Activated naive CD8-positive, alpha-beta T cell (primary cell): ENCODE measurements at regions not wholly inside any gene's neighbourhood (a gene's known extent, or its start where the extent isn't known, plus 50 kb on each side); places are given as distances from the start of the nearest gene placed in this dataset.
A peak's percentile ranks its signal among the peaks of the same experiment; 100 is the strongest.

Experiments used
- H3K27ac Mint-ChIP-seq: one replicate; pipeline ENCODE4 v1.8.0; 2021; ENCODE audit warnings: mixed read lengths
- H3K27me3 Mint-ChIP-seq: one replicate; pipeline ENCODE4 v1.8.0; 2021; ENCODE audit warnings: mixed read lengths
- H3K36me3 Mint-ChIP-seq: one replicate; pipeline ENCODE4 v1.8.0; 2021; ENCODE audit warnings: mixed read lengths
- H3K4me1 Mint-ChIP-seq: one replicate; pipeline ENCODE4 v1.8.0; 2021; ENCODE audit warnings: low read depth, mixed read lengths
- H3K4me3 Mint-ChIP-seq: one replicate; pipeline ENCODE4 v1.8.0; 2021; ENCODE audit warnings: mild to moderate bottlenecking, mixed read lengths
- H3K9me3 Mint-ChIP-seq: one replicate; pipeline ENCODE4 v1.8.0; 2021; ENCODE audit warnings: low read depth, mixed read lengths

DNA sequence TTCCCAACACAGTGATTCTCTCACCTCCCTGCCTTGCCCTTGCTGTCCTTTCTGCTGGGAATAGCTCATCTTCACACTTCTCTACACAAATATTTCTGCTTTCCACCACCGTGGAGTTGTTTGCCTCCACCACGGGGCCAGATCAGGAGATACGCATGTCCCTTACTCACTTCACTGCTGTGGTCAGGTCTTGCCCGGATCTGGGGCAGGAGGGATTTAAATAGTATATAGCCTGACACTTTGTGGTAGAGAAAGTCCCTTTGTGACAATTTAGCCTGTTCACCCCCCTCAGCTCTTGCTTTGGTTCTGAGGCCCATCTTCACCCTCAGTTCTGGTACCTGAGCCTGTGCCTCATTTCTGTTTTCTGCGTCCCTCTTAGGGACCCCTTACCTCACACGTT is 92.6 kb upstream of the PREP start:
- H3K9me3 Mint-ChIP-seq: no peaks in the 10 kb centered on the region
- no peak overlapping the region for H3K4me3 Mint-ChIP-seq
- no peaks in the 10 kb centered on the region for H3K36me3 Mint-ChIP-seq
- H3K4me1 Mint-ChIP-seq: no peaks in the 10 kb centered on the region
- no peak overlapping the region for H3K27ac Mint-ChIP-seq
- no peaks in the 10 kb centered on the region for H3K27me3 Mint-ChIP-seq

DNA sequence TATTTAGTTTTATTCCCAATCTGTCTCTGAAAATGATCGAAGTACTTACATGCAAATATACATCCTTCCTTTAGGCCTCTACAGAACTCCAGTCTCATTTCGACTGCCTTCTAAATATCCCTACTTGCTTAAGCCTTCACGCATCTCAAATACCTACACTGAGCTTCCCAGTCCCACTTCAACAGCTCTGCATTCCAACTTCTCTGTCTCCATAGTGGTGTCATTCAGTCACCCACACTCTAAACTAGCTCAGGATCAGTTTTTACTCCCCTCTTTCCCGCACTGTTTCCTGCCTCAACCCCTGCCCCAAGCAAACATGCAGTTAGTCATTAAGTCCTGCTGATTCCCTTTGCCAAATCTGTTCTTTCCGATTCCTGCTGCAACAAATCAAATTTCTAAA is 91.8 kb upstream of the PREP start:
- no peaks in the 10 kb centered on the region for H3K27me3 Mint-ChIP-seq
- no peak overlapping the region for H3K27ac Mint-ChIP-seq
- no peaks in the 10 kb centered on the region for H3K4me1 Mint-ChIP-seq
- H3K4me3 Mint-ChIP-seq: no peak overlapping the region
- H3K36me3 Mint-ChIP-seq: no peaks in the 10 kb centered on the region
- H3K9me3 Mint-ChIP-seq: no peaks in the 10 kb centered on the region

DNA sequence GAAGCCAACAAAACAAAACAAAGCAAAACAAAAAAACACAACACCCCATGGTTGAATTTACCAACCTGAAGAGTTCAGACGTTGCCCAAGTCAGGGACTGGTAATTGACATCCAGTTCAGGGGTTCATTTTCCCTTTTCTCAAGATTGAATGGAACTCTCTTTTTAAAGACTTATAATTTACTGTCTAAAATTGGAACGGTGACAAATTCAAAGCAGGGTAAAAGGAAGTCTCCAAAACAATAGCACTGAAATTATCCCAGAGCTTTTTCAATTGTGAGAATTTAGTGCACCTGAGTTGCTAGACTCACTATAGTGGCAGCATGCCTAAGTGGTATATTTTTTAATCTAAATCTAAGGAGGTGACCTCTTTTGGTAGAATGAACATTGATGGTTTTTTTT is 90.9 kb upstream of the PREP start:
- H3K4me3 Mint-ChIP-seq: no peak overlapping the region
- H3K9me3 Mint-ChIP-seq: no peaks in the 10 kb centered on the region
- H3K36me3 Mint-ChIP-seq: no peaks in the 10 kb centered on the region
- no peak overlapping the region for H3K27ac Mint-ChIP-seq
- no peaks in the 10 kb centered on the region for H3K4me1 Mint-ChIP-seq
- no peaks in the 10 kb centered on the region for H3K27me3 Mint-ChIP-seq

DNA sequence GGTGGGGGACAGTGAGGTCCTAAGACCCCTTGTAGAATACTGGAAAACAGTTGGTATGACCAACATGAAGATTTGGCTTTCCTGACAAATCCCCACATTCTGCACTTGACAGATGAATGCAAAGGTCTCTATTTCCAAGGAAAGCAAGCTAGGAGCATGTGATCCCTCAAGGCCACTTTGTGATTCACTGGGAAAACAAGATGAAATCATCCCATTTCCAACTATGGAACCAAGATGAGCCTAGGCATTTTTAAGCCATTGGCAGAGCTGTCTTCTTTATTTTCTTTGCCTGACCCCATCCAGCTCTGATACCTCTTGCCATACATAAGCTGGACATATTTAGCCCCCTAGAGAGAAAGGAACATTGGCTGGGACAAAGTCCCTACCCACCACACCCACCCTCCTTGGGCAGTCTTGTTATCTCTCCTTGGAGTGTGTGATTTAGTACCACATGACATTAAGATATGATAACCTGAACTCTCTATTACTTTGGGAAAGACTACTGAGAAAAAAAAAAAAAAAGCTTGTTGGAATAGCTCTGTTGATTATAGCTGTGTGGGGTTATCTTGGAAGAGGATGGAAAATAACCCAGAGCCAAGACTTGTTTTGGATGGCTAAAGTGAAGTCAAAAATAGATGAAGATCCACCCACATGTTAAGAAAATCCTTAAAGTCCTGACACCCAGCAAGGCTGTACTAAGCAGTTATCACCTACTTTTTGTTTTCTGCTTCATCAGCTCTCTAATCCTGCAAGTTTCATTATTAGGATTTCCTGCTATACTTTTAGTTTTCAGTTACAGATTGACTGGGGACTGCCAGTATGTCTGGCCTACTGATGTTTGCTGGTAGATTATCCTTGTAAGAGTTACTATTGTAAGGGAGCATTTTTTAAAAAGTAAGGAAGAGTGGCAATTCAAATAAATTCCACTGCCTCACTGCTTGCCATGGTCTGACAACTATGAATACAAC is 90.1 kb upstream of the PREP start:
- H3K27me3 Mint-ChIP-seq: no peaks in the 10 kb centered on the region
- no peaks in the 10 kb centered on the region for H3K4me1 Mint-ChIP-seq
- H3K9me3 Mint-ChIP-seq: no peaks in the 10 kb centered on the region
- H3K4me3 Mint-ChIP-seq: no peak overlapping the region
- H3K27ac Mint-ChIP-seq: no peak overlapping the region
- no peaks in the 10 kb centered on the region for H3K36me3 Mint-ChIP-seq

DNA sequence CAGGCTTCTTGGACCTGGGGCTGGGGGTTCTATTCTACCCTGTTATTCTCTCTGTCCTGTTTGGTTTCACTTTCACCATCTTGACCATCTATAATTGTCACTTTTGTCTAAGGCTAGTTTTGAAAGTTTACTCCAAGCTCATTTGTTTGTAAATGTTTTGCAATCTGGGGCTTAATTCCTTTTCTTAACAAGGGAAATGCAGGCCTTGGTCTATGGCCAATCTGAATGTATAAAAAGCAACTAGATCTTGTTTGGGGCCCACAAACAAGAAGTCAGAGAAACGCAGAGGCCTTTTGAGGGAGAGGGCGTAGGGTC is 86.3 kb upstream of the PREP start:
- H3K9me3 Mint-ChIP-seq: no peaks in the 10 kb centered on the region
- no peaks in the 10 kb centered on the region for H3K36me3 Mint-ChIP-seq
- H3K4me3 Mint-ChIP-seq: no peak overlapping the region
- H3K4me1 Mint-ChIP-seq: peaks cover 3% of the 10 kb centered on the region
- no peak overlapping the region for H3K27ac Mint-ChIP-seq
- peaks cover 3% of the 10 kb centered on the region for H3K27me3 Mint-ChIP-seq

DNA sequence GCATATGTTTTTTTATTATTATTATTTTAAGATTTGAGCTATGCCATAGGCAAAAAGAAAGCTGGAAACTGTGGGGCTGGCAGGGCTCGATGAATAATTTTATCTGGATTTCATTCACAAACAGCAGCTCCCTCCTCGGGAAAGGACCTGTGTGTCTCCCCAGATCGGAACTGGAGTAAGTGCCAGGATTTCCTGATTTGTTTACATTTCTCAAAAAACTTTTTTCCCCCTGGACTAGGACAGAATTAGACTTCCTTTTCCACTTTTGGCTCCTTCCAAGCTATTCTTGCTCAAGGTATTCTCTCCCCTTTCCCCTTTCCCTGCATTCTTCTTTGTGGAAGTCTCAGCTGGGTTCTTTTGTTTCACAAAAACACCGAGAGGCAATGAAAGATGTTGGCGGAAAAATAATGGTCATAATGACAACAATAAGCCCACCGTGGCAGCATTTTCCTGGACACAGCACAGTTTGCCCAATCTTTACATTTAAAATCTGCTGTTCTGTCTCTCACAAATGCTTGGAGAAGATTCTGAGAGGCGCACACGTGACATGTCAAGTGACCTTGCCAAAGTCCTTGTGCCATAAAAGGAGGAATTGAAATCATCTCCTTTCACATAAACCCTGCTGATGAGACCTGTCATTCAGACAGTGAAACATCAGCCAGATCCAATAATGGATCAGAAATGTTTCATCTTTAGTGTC is 85.8 kb upstream of the PREP start:
- Mint-ChIP-seq H3K36me3 (no peaks in the 10 kb centered on the region), H3K4me3 (no peak overlapping the region), H3K4me1 (peaks cover 3% of the 10 kb centered on the region), H3K27ac (no peak overlapping the region), H3K9me3 (no peaks in the 10 kb centered on the region), H3K27me3 (peaks cover 3% of the 10 kb centered on the region)

DNA sequence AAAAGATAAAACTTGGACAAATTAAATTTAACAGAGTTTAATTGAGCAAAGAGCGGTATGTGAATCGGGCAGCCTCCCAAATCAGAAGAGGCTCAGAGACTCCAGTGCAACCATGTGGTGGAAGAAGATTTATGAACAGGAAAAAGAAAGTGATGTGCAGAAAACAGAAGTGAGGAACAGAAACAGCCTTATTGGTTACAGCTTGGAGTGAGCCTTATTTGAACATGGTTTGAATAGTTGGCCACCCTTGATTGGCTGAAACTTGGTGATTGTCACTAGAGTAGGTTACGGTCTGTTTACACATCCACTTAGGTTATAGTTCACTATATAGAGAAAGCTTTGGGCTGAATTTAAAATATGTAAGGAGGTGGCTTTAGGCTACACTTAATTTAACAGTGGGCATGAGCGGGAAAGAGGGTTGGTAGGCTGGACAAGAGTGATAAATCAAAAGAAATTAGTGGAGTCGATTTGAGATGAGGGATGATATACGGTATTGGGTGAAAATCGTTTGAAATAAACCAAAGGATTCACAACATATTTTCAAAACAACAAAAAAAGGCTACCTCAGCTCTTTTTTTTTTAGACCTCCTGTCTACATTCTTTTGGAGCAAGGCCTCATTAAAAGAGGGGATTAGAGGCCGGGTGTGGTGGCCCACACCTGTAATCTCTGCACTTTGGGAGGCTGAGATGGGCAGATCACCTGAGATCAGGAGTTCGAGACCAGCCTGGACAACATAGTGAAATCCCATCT is 84.3 kb upstream of the PREP start:
- Mint-ChIP-seq H3K4me3 (no peak overlapping the region), H3K9me3 (no peaks in the 10 kb centered on the region), H3K4me1 (peaks cover 3% of the 10 kb centered on the region), H3K27me3 (peaks cover 3% of the 10 kb centered on the region), H3K36me3 (no peaks in the 10 kb centered on the region), H3K27ac (no peak overlapping the region)

DNA sequence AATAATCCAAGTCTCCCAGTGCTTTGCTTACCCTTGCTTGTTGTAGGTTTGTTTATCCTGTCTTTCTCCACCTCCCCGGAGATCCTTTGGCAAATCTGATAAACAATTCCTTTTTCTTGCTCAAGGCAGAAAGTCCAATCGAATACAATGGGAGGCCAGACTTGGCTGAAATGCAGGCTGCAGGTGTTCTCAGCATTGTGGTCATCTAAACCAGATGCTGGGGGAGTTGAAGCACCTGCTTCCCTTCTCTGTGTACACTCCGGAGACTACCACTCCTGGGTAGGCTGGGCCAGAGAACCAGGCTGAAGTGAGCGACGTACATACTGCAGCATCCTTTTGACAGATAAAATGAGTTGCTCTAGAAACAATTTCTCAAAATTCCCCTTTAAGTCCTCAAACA is 82.6 kb upstream of the PREP start:
- Mint-ChIP-seq H3K4me3 (no peak overlapping the region), H3K27me3 (peaks cover 4% of the 10 kb centered on the region), H3K9me3 (no peaks in the 10 kb centered on the region), H3K36me3 (no peaks in the 10 kb centered on the region), H3K4me1 (peaks cover 3% of the 10 kb centered on the region), H3K27ac (no peak overlapping the region)

DNA sequence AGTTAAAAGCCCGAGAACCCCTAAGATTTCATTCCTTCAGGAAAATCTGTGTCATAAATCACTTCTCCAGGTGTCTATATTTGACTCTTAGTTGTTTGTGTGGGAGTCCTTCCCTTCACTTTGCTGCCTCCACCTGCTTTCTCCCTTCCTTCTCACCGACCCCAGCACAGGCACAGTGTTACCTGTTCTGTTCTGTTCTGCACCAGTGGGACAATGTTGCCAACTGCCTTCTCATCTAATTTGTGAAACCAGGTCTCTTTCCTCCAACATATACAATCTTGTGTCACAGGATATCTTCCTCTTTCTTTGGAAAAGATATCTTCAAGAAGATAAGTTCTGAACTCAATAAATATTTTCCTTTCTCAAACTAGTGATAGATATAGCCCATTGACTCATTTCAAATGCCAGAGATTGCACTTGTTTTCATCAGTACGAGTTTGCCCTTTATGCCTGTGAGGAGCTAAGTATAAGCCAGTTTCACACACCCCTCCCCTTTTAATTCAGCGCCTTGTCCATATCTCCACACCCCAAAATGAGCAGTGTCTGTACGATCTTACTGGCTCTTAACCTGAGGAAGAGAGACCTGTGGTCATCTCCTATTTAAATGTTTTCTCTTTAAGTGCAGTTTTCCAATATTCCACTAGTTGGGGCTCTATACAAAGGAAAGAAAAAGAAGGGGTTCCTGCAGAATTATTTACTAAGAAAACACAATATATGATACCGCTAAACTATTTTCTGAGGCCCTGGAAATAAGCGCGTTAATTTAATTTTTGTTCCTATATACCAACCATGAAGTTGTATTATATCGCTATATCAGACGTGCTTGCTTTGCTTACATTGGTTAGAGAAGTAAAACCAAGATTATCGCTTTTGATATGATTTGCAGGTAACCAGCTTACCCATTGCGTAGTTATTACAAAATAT is 81.6 kb upstream of the PREP start:
- Mint-ChIP-seq H3K4me3 (no peak overlapping the region), H3K9me3 (no peaks in the 10 kb centered on the region), H3K27ac (peak overlapping the region; percentile 48), H3K36me3 (no peaks in the 10 kb centered on the region), H3K4me1 (peaks cover 3% of the 10 kb centered on the region), H3K27me3 (peaks cover 4% of the 10 kb centered on the region)

DNA sequence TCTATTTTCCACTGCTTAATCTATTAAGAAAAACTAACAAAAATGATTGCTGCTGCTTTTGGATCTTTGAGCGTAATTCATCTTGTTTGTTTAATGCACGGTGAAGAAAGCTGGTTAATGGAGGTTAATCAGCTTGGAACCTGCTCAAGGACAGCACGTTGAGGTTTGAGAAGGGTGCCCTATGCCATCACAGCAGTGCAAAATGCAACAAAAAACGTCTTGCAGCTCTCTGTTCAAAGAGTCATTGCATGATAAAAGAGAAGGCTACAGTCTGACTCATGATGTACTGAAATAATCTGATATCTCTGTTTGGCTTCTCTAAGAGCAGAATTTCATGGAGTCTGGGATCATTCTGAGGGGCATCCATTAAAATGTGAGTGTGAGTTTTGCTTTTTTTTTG is 80.6 kb upstream of the PREP start:
- H3K4me3 Mint-ChIP-seq: no peak overlapping the region
- no peaks in the 10 kb centered on the region for H3K9me3 Mint-ChIP-seq
- no peak overlapping the region for H3K27ac Mint-ChIP-seq
- peaks cover 6% of the 10 kb centered on the region for H3K27me3 Mint-ChIP-seq
- H3K36me3 Mint-ChIP-seq: no peaks in the 10 kb centered on the region
- H3K4me1 Mint-ChIP-seq: peaks cover 3% of the 10 kb centered on the region

DNA sequence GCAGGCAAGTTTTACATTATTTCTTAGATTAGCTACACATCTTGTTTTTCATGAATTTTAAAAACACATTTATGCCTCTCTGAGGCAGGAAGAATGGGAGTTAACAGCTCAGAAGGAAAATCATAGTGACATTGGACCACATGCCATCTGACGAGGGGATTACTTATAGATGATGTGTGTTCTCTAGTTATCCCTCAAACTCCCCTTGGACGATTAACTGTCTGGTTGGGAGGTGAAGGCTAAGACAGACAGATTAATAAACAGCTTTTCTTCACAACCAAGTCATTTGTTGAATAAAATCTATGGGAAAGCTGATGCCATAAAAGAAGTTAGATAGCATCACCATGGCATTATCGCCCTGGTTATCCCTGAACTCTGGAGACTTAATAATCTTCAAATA is 80.0 kb upstream of the PREP start:
- Mint-ChIP-seq H3K4me1 (peaks cover 3% of the 10 kb centered on the region), H3K27me3 (peaks cover 8% of the 10 kb centered on the region), H3K4me3 (no peak overlapping the region), H3K36me3 (no peaks in the 10 kb centered on the region), H3K9me3 (no peaks in the 10 kb centered on the region), H3K27ac (no peak overlapping the region)

DNA sequence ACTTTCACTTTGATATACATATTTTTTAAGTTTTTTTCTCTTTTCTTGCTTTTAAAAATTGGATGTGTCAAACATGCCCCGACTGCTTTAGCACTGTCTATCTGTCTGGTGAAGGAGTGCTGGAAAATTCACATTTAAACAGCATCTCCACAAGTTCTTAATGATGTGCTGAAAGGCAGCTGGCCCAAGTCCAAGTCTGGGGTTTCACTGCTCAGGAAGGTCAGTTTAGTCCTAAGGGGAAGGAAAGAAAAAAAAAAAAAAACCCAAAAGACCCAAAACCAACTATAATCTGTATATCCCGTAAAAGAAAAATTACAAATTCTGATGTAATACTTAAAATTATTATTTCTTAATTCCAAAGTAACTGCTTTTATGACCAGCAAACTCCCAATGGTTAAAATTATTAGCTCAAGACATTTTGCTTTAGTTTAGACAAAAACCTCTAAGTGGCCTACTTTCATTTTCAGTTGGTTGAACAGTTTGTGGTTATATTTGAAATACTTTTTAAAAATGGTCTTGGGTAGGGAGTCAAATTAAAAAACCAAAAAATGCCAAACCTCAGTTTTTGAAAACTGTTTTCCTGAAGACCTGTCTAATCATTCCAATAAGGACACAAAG is 79.5 kb upstream of the PREP start:
- Mint-ChIP-seq H3K4me1 (peaks cover 3% of the 10 kb centered on the region), H3K27me3 (peaks cover 8% of the 10 kb centered on the region), H3K27ac (no peak overlapping the region), H3K4me3 (no peak overlapping the region), H3K9me3 (peaks cover under 1% of the 10 kb centered on the region), H3K36me3 (no peaks in the 10 kb centered on the region)

DNA sequence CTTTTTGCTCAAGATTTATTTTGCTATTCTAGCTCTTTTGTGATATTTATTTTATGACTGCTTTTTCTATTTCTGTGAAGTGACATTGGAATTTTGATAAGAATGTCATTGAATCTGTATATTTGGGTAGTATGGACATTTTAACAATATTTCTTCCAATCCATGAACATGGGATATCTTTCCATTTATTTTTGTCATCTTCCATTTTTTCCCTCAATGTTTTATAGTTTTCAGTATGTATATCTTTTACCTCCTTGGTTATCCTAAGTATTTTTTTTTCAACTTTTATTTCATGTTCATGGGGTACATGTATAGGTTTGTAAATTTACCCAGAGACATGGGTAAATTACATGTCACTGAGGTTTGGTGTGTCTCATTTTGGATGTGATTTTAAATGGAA is 74.1 kb upstream of the PREP start:
- peaks cover 3% of the 10 kb centered on the region for H3K36me3 Mint-ChIP-seq
- peaks cover 10% of the 10 kb centered on the region for H3K27me3 Mint-ChIP-seq
- no peak overlapping the region for H3K4me3 Mint-ChIP-seq
- H3K27ac Mint-ChIP-seq: no peak overlapping the region
- no peaks in the 10 kb centered on the region for H3K4me1 Mint-ChIP-seq
- H3K9me3 Mint-ChIP-seq: peaks cover 7% of the 10 kb centered on the region

DNA sequence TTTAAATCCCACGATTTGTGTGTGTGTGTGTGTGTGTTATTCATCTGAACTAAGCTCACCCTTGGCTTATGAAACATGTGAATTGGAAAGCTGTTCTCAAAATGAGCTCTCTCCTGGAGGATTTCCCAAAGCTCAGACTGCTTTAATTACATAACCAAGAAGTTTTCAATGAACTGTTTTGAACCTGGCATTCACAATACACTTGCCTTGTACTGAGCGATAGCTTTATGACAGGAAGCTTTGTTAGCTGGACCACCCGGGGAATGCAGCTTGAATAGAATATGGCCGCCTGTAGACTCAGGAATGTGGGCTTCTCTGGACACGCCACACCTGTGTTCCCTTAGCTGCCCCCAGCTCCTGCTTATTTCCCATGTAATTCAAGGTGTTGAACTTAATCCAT is 71.4 kb upstream of the PREP start:
- Mint-ChIP-seq H3K4me1 (no peaks in the 10 kb centered on the region), H3K36me3 (peaks cover 3% of the 10 kb centered on the region), H3K9me3 (peaks cover 7% of the 10 kb centered on the region), H3K4me3 (no peak overlapping the region), H3K27ac (no peak overlapping the region), H3K27me3 (peaks cover 10% of the 10 kb centered on the region)
